ENCODE measurements at regions not wholly inside any gene's neighbourhood (a gene's known extent, or its start where the extent isn't known, plus 50 kb on each side); places are given as distances from the start of the nearest gene placed in this dataset.

DNA sequence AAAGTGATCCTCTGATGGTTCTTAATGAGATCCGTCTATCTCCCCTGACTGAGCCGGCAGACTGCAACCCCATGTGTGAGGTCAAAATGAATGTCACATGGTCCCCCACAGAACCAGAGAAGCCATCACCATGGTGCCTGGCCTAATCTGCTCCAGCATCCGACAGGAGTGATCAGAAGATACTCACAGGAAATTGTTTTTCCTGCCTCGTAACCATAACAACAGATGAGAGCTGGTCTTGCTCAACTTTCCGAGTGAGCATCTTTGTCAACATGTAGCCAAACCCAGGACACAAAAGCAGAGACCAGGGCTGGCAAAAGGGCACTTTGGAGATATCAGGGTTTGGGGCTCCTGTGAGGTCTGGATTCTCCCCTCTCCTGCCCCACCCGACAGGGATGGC lies 72.1 kb upstream of the C14orf180 start:
- Histone ChIP-seq H3K27me3 (ENCODE audit: control insufficient read depth in 1 of 2, insufficient read depth in 2 of 2, low read length in 2 of 2) (peaks cover 0 to 3% of the 10 kb centered on the region in 2 donors), H3K4me3 (ENCODE audit: low read length in 2 of 2) (no peak overlapping the region), H3K4me1 (ENCODE audit: control insufficient read depth, insufficient read depth, low read length) (no peaks in the 10 kb centered on the region), H3K9ac (ENCODE audit: low read length in 2 of 2) (no peak overlapping the region), H3K9me3 (ENCODE audit: control insufficient read depth in 2 of 2, low read length in 2 of 2) (peaks cover 5 to 7% of the 10 kb centered on the region in 2 donors), H3K36me3 (ENCODE audit: control insufficient read depth in 2 of 2, insufficient read depth in 2 of 2, low read length in 2 of 2) (no peaks in the 10 kb centered on the region), H3K27ac (ENCODE audit: low read length) (no peak overlapping the region)

DNA sequence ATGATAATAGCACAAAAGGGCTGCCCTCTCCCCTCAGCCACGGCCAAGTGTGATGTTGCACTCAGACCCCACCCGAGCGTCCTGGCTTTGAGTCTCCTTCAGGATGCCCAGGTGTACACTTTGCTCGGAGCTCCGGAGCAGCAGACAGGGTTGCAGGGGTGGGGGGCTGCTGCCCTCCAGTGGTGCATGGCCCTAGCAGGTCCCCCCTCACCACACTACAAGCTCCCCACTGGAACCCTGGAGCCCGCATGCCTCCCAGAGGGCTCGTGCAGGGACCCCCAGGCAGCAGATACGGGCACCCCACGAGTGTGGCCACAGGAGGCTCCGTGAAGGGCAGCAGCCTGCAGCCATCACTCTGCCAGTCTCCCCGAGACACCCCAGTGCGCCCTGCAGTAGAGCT lies 69.9 kb upstream of the C14orf180 start:
- Histone ChIP-seq H3K9ac (ENCODE audit: low read length in 2 of 2) (no peak overlapping the region), H3K4me3 (ENCODE audit: low read length in 2 of 2) (no peak overlapping the region), H3K27me3 (ENCODE audit: control insufficient read depth in 1 of 2, insufficient read depth in 2 of 2, low read length in 2 of 2) (peaks cover 0 to 4% of the 10 kb centered on the region in 2 donors), H3K27ac (ENCODE audit: low read length) (no peak overlapping the region), H3K9me3 (ENCODE audit: control insufficient read depth in 2 of 2, low read length in 2 of 2) (peaks cover 0 to 3% of the 10 kb centered on the region in 2 donors), H3K36me3 (ENCODE audit: control insufficient read depth in 2 of 2, insufficient read depth in 2 of 2, low read length in 2 of 2) (no peaks in the 10 kb centered on the region), H3K4me1 (ENCODE audit: control insufficient read depth, insufficient read depth, low read length) (no peaks in the 10 kb centered on the region)

DNA sequence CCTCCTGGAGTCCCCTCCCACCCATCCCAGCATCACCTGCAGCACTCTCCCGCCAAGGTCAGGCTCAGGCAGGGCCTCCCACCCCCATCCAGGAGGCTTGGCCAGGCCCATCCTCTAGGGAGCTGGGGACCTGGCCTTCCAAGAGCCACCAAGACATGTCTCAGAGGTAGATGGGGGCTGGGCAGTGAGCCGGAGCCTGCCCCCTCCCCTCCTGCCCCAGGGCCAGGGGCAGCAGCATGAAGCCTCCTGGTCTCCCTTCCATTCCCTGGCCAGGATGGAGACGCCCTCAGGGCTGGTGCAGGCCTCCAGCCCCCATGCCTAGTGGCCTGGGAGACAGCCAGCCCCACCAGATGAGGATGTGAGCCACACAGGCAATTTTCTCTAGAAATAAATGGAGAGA lies 69.3 kb upstream of the C14orf180 start:
- Histone ChIP-seq H3K9me3 (ENCODE audit: control insufficient read depth in 2 of 2, low read length in 2 of 2) (peaks cover 0 to 3% of the 10 kb centered on the region in 2 donors), H3K27ac (ENCODE audit: low read length) (no peak overlapping the region), H3K4me3 (ENCODE audit: low read length in 2 of 2) (no peak overlapping the region), H3K27me3 (ENCODE audit: control insufficient read depth in 1 of 2, insufficient read depth in 2 of 2, low read length in 2 of 2) (peaks cover 0 to 4% of the 10 kb centered on the region in 2 donors), H3K4me1 (ENCODE audit: control insufficient read depth, insufficient read depth, low read length) (no peaks in the 10 kb centered on the region), H3K9ac (ENCODE audit: low read length in 2 of 2) (no peak overlapping the region), H3K36me3 (ENCODE audit: control insufficient read depth in 2 of 2, insufficient read depth in 2 of 2, low read length in 2 of 2) (no peaks in the 10 kb centered on the region)

DNA sequence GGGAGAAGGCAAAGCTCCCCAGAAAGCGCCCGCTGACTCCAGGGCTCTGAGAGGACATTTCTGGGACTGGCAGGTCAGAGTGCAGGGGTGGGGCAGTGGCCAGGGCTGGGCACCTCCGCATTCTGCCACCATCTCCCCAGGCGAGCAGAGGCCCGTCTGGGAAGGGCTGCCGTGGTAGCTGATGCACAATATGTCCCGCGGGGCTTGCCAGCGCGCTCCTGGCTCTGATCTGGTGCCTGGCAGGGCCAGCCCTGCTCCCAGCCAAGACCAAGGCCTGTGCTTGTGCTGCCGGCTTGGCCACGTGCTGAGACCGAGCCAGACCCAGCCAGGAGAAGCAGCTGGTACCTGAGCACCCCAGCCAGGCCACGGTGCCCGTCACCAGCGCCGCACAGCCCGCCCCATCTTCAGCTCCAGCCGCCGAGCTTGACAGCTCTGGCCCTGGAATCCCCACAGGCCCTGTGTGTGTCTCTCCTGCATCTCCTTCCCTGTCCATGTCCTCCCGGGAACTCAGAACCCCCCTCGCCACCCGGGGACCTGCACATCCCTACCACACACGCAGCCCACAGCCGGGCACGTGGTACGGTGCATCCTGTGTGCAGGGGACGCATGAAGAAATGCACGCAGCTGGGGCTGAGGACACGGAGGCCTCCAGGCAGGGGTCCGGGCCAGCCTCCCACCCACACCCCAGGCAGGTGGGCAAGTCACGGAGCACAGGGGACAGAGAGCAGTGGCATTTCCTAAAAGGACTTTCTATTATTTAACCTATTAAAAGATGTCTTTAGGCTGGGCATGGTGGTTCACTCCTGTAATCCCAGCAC lies 68.6 kb upstream of the C14orf180 start:
- Histone ChIP-seq H3K4me1 (ENCODE audit: control insufficient read depth, insufficient read depth, low read length) (no peaks in the 10 kb centered on the region), H3K9ac (ENCODE audit: low read length in 2 of 2) (no peak overlapping the region), H3K4me3 (ENCODE audit: low read length in 2 of 2) (no peak overlapping the region), H3K9me3 (ENCODE audit: control insufficient read depth in 2 of 2, low read length in 2 of 2) (peaks cover under 1 to 3% of the 10 kb centered on the region in 2 donors), H3K27ac (ENCODE audit: low read length) (no peak overlapping the region), H3K36me3 (ENCODE audit: control insufficient read depth in 2 of 2, insufficient read depth in 2 of 2, low read length in 2 of 2) (no peaks in the 10 kb centered on the region), H3K27me3 (ENCODE audit: control insufficient read depth in 1 of 2, insufficient read depth in 2 of 2, low read length in 2 of 2) (peaks cover 0 to 4% of the 10 kb centered on the region in 2 donors)

DNA sequence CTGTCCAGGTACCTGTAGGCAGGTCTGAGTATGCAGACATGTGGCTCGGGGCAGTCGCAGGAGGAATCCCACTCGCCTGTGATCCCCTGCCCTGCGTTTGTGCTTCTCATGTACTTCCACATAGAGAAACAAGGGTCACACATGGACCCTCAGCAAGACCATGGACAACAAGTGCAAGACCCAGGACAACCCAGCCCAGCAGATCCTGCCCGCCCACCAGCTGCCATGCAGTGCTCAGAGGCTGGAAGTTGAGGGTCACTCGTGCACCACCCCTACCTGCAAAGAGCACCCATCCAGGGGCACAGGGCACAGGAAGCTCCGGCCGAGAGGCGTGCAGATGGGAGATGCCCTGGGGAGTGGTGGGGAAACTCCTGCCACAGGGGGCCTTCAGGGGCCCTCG lies 67.5 kb upstream of the C14orf180 start:
- Histone ChIP-seq H3K36me3 (ENCODE audit: control insufficient read depth in 2 of 2, insufficient read depth in 2 of 2, low read length in 2 of 2) (no peaks in the 10 kb centered on the region), H3K9me3 (ENCODE audit: control insufficient read depth in 2 of 2, low read length in 2 of 2) (peaks cover 3 to 11% of the 10 kb centered on the region in 2 donors), H3K4me1 (ENCODE audit: control insufficient read depth, insufficient read depth, low read length) (no peaks in the 10 kb centered on the region), H3K9ac (ENCODE audit: low read length in 2 of 2) (no peak overlapping the region), H3K27ac (ENCODE audit: low read length) (no peak overlapping the region), H3K4me3 (ENCODE audit: low read length in 2 of 2) (no peak overlapping the region), H3K27me3 (ENCODE audit: control insufficient read depth in 1 of 2, insufficient read depth in 2 of 2, low read length in 2 of 2) (peaks cover 0 to 4% of the 10 kb centered on the region in 2 donors)

DNA sequence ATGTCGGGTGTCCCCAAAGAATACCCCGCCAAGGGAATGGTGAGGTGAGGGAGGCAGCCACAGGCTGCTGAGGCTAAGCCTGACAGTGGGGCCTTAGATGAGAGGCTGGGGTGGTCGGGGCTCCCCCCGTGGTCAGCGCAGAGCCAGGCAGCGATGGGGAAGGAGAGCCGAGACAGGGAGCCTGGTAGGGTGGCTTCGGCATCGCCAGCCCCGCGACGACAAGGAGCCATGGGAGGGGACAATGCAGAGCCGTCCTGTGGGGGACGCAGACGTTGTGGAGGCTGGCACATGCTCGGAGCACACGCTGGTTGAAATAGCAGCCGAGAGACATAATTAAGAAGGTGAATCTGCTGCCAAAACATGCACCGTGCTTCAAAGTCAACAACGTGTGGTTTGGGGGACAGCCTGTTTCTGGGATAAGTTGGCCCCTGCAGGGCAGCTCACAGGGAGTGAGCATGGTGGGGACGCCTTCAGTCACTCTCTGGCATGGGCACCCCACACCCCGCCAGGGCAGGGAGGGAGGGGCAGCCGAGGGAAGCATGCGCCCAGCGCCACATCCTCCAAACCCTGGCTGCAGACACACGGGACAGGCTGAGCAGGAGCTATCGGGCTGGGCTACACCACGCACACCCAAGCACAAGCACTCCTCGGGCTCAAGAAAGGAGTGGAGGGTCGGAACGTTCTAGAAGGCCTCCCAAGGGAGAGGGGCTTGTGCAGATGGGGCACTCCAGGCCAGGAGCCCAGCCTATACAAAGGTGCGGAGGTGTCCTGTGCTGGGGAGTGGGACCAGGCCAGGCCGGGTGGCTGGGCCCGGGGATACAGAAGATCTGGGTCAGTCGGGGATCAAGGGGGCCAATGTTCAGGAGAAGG lies 66.6 kb upstream of the C14orf180 start:
- Histone ChIP-seq H3K27ac (ENCODE audit: low read length) (no peak overlapping the region), H3K9me3 (ENCODE audit: control insufficient read depth in 2 of 2, low read length in 2 of 2) (peaks cover 3 to 16% of the 10 kb centered on the region in 2 donors), H3K4me3 (ENCODE audit: low read length in 2 of 2) (no peak overlapping the region), H3K9ac (ENCODE audit: low read length in 2 of 2) (no peak overlapping the region), H3K27me3 (ENCODE audit: control insufficient read depth in 1 of 2, insufficient read depth in 2 of 2, low read length in 2 of 2) (peaks cover 0 to 4% of the 10 kb centered on the region in 2 donors), H3K4me1 (ENCODE audit: control insufficient read depth, insufficient read depth, low read length) (no peaks in the 10 kb centered on the region), H3K36me3 (ENCODE audit: control insufficient read depth in 2 of 2, insufficient read depth in 2 of 2, low read length in 2 of 2) (no peaks in the 10 kb centered on the region)

DNA sequence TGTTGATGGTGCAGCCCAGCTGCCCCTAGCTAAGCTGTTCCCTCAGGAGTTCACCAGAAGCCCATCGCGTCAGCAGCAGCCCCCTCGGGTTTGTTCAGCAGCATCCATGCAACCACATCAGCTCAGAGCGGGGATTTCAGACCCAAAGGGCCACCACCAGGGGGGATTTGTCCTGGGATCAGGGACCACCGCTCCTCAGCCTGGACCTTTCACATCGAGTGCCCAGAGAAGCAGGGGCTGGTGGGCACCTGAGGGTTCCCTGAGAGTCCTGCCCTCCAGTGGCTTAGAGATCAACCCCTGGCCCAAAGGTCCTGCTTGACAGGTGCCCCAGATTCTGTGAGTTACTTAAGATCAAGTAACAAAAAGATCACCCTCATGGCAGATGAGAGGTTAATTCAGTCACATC lies 65.9 kb upstream of the C14orf180 start:
- H3K36me3 ChIP-seq (ENCODE audit: control insufficient read depth in 2 of 2, insufficient read depth in 2 of 2, low read length in 2 of 2): no peaks in the 10 kb centered on the region
- no peak overlapping the region for H3K9ac ChIP-seq (ENCODE audit: low read length in 2 of 2)
- H3K27me3 ChIP-seq (ENCODE audit: control insufficient read depth in 1 of 2, insufficient read depth in 2 of 2, low read length in 2 of 2): peaks cover 0 to 4% of the 10 kb centered on the region in 2 donors
- H3K4me1 ChIP-seq (ENCODE audit: control insufficient read depth, insufficient read depth, low read length): no peaks in the 10 kb centered on the region
- H3K9me3 ChIP-seq (ENCODE audit: control insufficient read depth in 2 of 2, low read length in 2 of 2): peaks cover 3 to 16% of the 10 kb centered on the region in 2 donors
- no peak overlapping the region for H3K4me3 ChIP-seq (ENCODE audit: low read length in 2 of 2)
- no peak overlapping the region for H3K27ac ChIP-seq (ENCODE audit: low read length)

DNA sequence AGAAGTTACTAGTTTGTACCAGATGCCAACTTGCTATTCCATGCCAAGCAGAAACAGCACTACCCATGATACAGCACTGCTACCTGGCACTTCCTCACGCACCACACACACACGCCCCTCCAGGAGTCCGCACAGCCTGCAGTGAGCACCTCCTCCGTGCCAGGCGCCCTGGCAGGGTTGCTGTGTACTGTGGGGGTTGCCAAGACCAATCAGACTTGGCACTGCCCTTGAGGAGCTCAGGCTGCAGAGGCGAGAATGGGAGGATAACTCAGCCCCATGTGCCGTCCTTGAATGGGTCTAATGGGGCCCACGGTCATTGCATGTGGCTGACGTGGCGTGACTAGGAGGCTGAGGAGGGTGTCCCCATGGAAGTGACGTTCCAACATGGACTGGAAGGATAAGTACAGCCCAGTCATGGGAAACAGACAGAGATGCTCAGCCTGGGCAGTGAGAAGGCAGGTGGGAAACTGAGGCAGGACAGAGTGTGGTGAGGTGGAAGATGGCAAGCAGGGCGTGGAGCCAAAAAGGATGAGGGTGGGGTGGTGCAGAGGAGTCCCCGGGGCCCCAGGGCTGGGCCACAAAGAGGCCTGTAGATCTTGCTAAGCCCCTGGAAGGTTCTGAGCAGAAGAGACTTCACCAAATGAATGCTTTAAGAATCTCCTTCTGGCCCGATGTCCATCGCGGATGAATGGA lies 65.3 kb upstream of the C14orf180 start:
- H3K9me3 ChIP-seq (ENCODE audit: control insufficient read depth in 2 of 2, low read length in 2 of 2): peaks cover 0 to 16% of the 10 kb centered on the region in 2 donors
- H3K9ac ChIP-seq (ENCODE audit: low read length in 2 of 2): no peak overlapping the region
- peaks cover 0 to 4% of the 10 kb centered on the region in 2 donors for H3K27me3 ChIP-seq (ENCODE audit: control insufficient read depth in 1 of 2, insufficient read depth in 2 of 2, low read length in 2 of 2)
- H3K4me3 ChIP-seq (ENCODE audit: low read length in 2 of 2): no peak overlapping the region
- H3K27ac ChIP-seq (ENCODE audit: low read length): no peak overlapping the region
- H3K36me3 ChIP-seq (ENCODE audit: control insufficient read depth in 2 of 2, insufficient read depth in 2 of 2, low read length in 2 of 2): no peaks in the 10 kb centered on the region
- no peaks in the 10 kb centered on the region for H3K4me1 ChIP-seq (ENCODE audit: control insufficient read depth, insufficient read depth, low read length)

DNA sequence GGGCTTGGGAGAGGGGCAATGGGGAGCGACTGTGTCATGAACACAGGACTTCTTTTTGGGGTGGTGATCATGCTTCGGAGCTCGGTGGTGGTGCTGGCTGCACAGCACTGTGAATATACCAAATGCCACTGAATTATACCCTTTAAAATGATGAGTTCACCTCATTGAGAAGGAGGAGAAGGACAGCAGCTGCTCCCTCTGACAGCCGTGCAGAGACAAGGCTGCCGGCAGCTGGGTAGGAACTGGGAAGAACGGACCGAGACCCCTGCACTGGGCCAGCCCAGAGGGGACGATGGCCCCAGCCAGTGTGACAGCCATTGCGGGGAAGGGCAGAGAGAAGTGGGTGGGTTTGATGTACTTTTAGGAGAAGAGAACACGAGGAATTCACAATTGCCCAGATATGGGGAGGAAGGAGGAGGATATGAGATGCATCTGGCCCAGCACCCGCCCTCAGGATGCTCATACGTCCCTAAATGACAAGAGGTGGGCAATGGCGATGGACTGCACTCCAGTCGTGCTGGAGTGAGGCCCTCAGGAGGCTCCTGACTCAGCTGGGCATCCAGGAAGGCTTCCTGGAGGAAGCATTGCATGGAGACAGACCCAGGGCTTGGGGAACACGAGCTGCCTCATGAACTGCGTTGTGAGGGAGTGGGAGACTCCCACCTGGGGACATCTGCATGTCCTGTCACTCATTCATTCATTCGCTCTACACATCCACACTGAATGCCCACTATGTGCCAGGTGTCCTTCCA lies 64.3 kb upstream of the C14orf180 start:
- Histone ChIP-seq H3K36me3 (ENCODE audit: control insufficient read depth in 2 of 2, insufficient read depth in 2 of 2, low read length in 2 of 2) (no peaks in the 10 kb centered on the region), H3K9me3 (ENCODE audit: control insufficient read depth in 2 of 2, low read length in 2 of 2) (peaks cover 0 to 16% of the 10 kb centered on the region in 2 donors), H3K4me3 (ENCODE audit: low read length in 2 of 2) (no peak overlapping the region), H3K4me1 (ENCODE audit: control insufficient read depth, insufficient read depth, low read length) (no peaks in the 10 kb centered on the region), H3K9ac (ENCODE audit: low read length in 2 of 2) (no peak overlapping the region), H3K27ac (ENCODE audit: low read length) (no peak overlapping the region), H3K27me3 (ENCODE audit: control insufficient read depth in 1 of 2, insufficient read depth in 2 of 2, low read length in 2 of 2) (peaks cover 0 to 4% of the 10 kb centered on the region in 2 donors)

Data from stomach smooth muscle (tissue), 2 donors.